SU-DHL-6 (cell line): ENCODE measurements at regions not wholly inside any gene's neighbourhood (a gene's known extent, or its start where the extent isn't known, plus 50 kb on each side); places are given as distances from the start of the nearest gene placed in this dataset.

ENCODE experiments used
- H2AFZ ChIP-seq: fragments of 200-600 bp; sonication (generic); 2 replicates; pipeline ENCODE4 v1.6.1; 2014; ENCODE audit warnings: low read depth, mild to moderate bottlenecking, moderate library complexity, mixed read lengths, antibody characterized with exemption, low read length; ENCODE audit not compliant: severe bottlenecking
- H3F3A ChIP-seq: fragments of 200-600 bp; shearing (Covaris generic); 2 replicates; pipeline ENCODE4 v1.6.0; 2016; ENCODE audit warnings: antibody characterized with exemption, mild to moderate bottlenecking; ENCODE audit not compliant: insufficient read depth
- H3K27ac ChIP-seq: fragments of 200-600 bp; sonication (generic); 2 replicates; pipeline ENCODE4 v1.5.1; 2016; ENCODE audit warnings: low read depth, mild to moderate bottlenecking, low read length, moderate library complexity, mixed read lengths
- H3K27me3 ChIP-seq: fragments of 200-600 bp; sonication (generic), shearing (Covaris generic); 2 replicates; pipeline ENCODE4 v1.6.0; 2014; ENCODE audit warnings: mild to moderate bottlenecking, low read length
- H3K36me3 ChIP-seq: fragments of 200-600 bp; sonication (generic); 2 replicates; pipeline ENCODE4 v1.6.1; 2014; ENCODE audit warnings: mild to moderate bottlenecking, low read length, mixed read lengths
- H3K4me2 ChIP-seq: fragments of 300-600, 200-600 bp; shearing (Covaris generic), sonication (generic); 2 replicates; pipeline ENCODE4 v1.6.0; 2014; ENCODE audit warnings: low read length, low read depth, mild to moderate bottlenecking; ENCODE audit not compliant: poor library complexity, severe bottlenecking
- H3K4me3 ChIP-seq: fragments of 200-600 bp; sonication (generic); 2 replicates; pipeline ENCODE4 v1.5.1; 2014; ENCODE audit warnings: antibody characterized with exemption, low read length, mild to moderate bottlenecking, mixed read lengths; ENCODE audit not compliant: insufficient read depth, poor library complexity, severe bottlenecking
- H3K79me2 ChIP-seq: fragments of 200-600 bp; sonication (generic); 2 replicates; pipeline ENCODE4 v1.6.1; 2014; ENCODE audit warnings: mild to moderate bottlenecking, low read length, moderate library complexity; ENCODE audit not compliant: insufficient read depth
- H3K9ac ChIP-seq: fragments of 200-600 bp; sonication (generic); 2 replicates; pipeline ENCODE4 v1.7.0; 2014; ENCODE audit warnings: mild to moderate bottlenecking, low read length
- H3K9me2 ChIP-seq: fragments of 200-600 bp; sonication (generic); replicated peaks from 2 replicates; pipeline ENCODE4 v1.6.1; 2014; ENCODE audit warnings: low read length; ENCODE audit not compliant: insufficient read depth
- H3K9me3 ChIP-seq: fragments of 200-600 bp; sonication (generic); 2 replicates; pipeline ENCODE4 v1.6.1; 2014; ENCODE audit warnings: low read length, mixed read lengths; ENCODE audit not compliant: insufficient read depth
- H4K20me1 ChIP-seq: fragments of 200-600 bp; sonication (generic); 2 replicates; pipeline ENCODE4 v1.6.1; 2014; ENCODE audit warnings: low read depth, mild to moderate bottlenecking, antibody characterized with exemption, low read length, moderate library complexity, mixed read lengths
- CTCF ChIP-seq: fragments of 200-600 bp; sonication (generic); IDR thresholded peaks from one replicate; pipeline ENCODE4 v1.5.1; 2017; ENCODE audit warnings: antibody characterized with exemption, mild to moderate bottlenecking, low read length, moderate library complexity; ENCODE audit not compliant: insufficient read depth, poor library complexity, severe bottlenecking
- EZH2phosphoT487 ChIP-seq: fragments of 200-600 bp; sonication (generic), shearing (Covaris generic); conservative IDR thresholded peaks from 2 replicates; pipeline ENCODE4 v1.6.1; 2018; ENCODE audit warnings: mild to moderate bottlenecking, antibody characterized with exemption, low read length, moderate library complexity, mixed read lengths

GRCh38 chr9:120291050-120291449 lies 288.9 kb downstream of the CDK5RAP2 start:
- no peak overlapping the region for H2AFZ ChIP-seq
- TF ChIP-seq CTCF (no peak), EZH2phosphoT487 (no peak)

GRCh38 chr9:120289990-120290975 lies 289.7 kb downstream of the CDK5RAP2 start:
- TF ChIP-seq CTCF, result no peak
- H3K79me2 ChIP-seq, result no peaks in the 10 kb centered on the region
- H3K27ac ChIP-seq, result no peak overlapping the region
- no peaks in the 10 kb centered on the region for H4K20me1 ChIP-seq
- no peaks in the 10 kb centered on the region for H3K27me3 ChIP-seq
- no peak overlapping the region for H3K9ac ChIP-seq
- no peaks in the 10 kb centered on the region for H3K9me3 ChIP-seq
- no peaks in the 10 kb centered on the region for H3F3A ChIP-seq
- H3K36me3 ChIP-seq, result no peaks in the 10 kb centered on the region
- H3K9me2 ChIP-seq, result no peaks in the 10 kb centered on the region
- H2AFZ ChIP-seq, result no peak overlapping the region
- H3K4me2 ChIP-seq, result no peak overlapping the region
- H3K4me3 ChIP-seq, result no peak overlapping the region

More at GRCh38 chr9:120291050-120291449, 288.9 kb downstream of the CDK5RAP2 start:
- H3F3A ChIP-seq, result no peaks in the 10 kb centered on the region
- no peak overlapping the region for H3K4me3 ChIP-seq
- no peak overlapping the region for H3K4me2 ChIP-seq
- H3K9me2 ChIP-seq, result no peaks in the 10 kb centered on the region
- H4K20me1 ChIP-seq, result no peaks in the 10 kb centered on the region
- H3K79me2 ChIP-seq, result no peaks in the 10 kb centered on the region
- H3K9ac ChIP-seq, result no peak overlapping the region
- no peaks in the 10 kb centered on the region for H3K9me3 ChIP-seq
- no peaks in the 10 kb centered on the region for H3K36me3 ChIP-seq
- no peaks in the 10 kb centered on the region for H3K27me3 ChIP-seq
- no peak overlapping the region for H3K27ac ChIP-seq

GRCh38 chr9:120289098-120289497 lies 290.9 kb downstream of the CDK5RAP2 start:
- Histone ChIP-seq H3K4me2 (no peak overlapping the region), H3F3A (no peaks in the 10 kb centered on the region), H3K36me3 (no peaks in the 10 kb centered on the region), H3K27me3 (no peaks in the 10 kb centered on the region), H3K9me3 (no peaks in the 10 kb centered on the region), H3K9me2 (no peaks in the 10 kb centered on the region), H3K79me2 (no peaks in the 10 kb centered on the region), H3K9ac (no peak overlapping the region), H4K20me1 (no peaks in the 10 kb centered on the region), H3K4me3 (no peak overlapping the region), H3K27ac (no peak overlapping the region), H2AFZ (no peak overlapping the region)
- TF ChIP-seq CTCF (no peak), EZH2phosphoT487 (no peak)
